ENCODE measurements at regions not wholly inside any gene's neighbourhood (a gene's known extent, or its start where the extent isn't known, plus 50 kb on each side); places are given as distances from the start of the nearest gene placed in this dataset.

- in situ Hi-C loops (cut with MboI; ENCODE audit: low sequenced_read_pairs, unreplicated experiment), result no loop called here
- no peak for DNase-seq (ENCODE audit: low spot score)
- no peak for TF ChIP-seq CTCF (IDR thresholded peaks at IDR 0.05; ENCODE audit: borderline replicate concordance, control extremely low read depth, extremely low read depth, insufficient read depth, missing control alignments)
Measured at GRCh38 chr10:42883993-42884983, 101.7 kb downstream of the BMS1 start.

- no peak for DNase-seq (ENCODE audit: low spot score)
- no peak for TF ChIP-seq CTCF (IDR thresholded peaks at IDR 0.05; ENCODE audit: borderline replicate concordance, control extremely low read depth, extremely low read depth, insufficient read depth, missing control alignments)
- in situ Hi-C loops (cut with MboI; ENCODE audit: low sequenced_read_pairs, unreplicated experiment), result no loop called here
Measured at GRCh38 chr10:42885491-42886270, 103.1 kb downstream of the BMS1 start.

GRCh38 chr10:42887734-42888503 is 105.3 kb downstream of the BMS1 start:
- DNase-seq (ENCODE audit: low spot score), result no peak
- no peak for TF ChIP-seq CTCF (IDR thresholded peaks at IDR 0.05; ENCODE audit: borderline replicate concordance, control extremely low read depth, extremely low read depth, insufficient read depth, missing control alignments)
- in situ Hi-C loops (cut with MboI; ENCODE audit: low sequenced_read_pairs, unreplicated experiment), result no loop called here

GRCh38 chr10:42888504-42889095 is 106.0 kb downstream of the BMS1 start:
- no peak for TF ChIP-seq CTCF (IDR thresholded peaks at IDR 0.05; ENCODE audit: borderline replicate concordance, control extremely low read depth, extremely low read depth, insufficient read depth, missing control alignments)

GRCh38 chr10:42896735-42897134 is 114.1 kb downstream of the BMS1 start:
- no peak for TF ChIP-seq CTCF (IDR thresholded peaks at IDR 0.05; ENCODE audit: borderline replicate concordance, control extremely low read depth, extremely low read depth, insufficient read depth, missing control alignments)

More at GRCh38 chr10:42888504-42889095, 106.0 kb downstream of the BMS1 start:
- in situ Hi-C loops (cut with MboI; ENCODE audit: low sequenced_read_pairs, unreplicated experiment), result no loop called here
- no peak for DNase-seq (ENCODE audit: low spot score)

More at GRCh38 chr10:42896735-42897134, 114.1 kb downstream of the BMS1 start:
- DNase-seq (ENCODE audit: low spot score), result no peak
- in situ Hi-C loops (cut with MboI; ENCODE audit: low sequenced_read_pairs, unreplicated experiment), result no loop called here
